ENCODE measurements at regions not wholly inside any gene's neighbourhood (a gene's known extent, or its start where the extent isn't known, plus 50 kb on each side); places are given as distances from the start of the nearest gene placed in this dataset.
A peak's percentile ranks its signal among the peaks of the same experiment; 100 is the strongest.

DNA sequence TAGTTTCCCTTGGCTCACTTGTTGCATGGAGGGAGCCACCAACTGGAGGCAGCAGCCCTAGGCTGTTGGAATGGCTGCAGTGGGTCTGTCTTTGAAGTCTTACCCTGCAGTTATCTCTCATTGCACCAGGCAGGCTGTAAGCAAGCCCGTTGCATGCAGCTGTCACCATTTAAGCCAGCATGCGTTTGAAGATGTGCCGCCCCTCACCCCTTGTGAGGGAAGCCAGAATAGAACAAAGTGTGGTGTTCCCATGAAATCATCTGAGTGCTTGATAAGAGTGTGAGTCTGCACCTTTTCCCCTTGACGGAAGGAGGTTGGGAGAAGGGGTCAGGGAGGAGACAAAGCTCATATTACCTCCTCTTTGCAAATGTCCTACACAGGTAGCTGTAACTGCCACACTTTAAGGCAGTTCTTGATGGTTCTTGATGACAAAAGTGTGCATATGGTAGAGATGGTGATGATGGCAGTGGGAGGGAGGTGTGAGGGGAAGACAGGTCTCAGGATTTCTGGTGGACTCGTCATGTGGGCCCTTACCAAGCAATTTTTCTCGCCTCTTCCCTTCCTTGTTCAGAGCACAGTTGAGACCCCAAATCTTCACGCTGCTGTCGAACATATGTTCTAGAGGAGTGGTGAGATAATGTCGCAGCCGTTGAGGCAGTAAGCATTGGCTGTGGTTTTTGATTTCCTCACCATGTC is 191.4 kb upstream of the LEF1 start:
- no peak for DNase-seq

- no peak for DNase-seq
These were observed 190.6 kb upstream of the LEF1 start for GRCh38 chr4:108359130-108359985.

- DNase-seq = peak; percentile 4
These were observed 187.3 kb upstream of the LEF1 start for GRCh38 chr4:108355902-108356535.

- no peak for DNase-seq
These were observed 186.6 kb upstream of the LEF1 start for GRCh38 chr4:108355186-108355901.

- no peak for DNase-seq
These were observed 184.1 kb upstream of the LEF1 start for GRCh38 chr4:108352664-108353308.

DNA sequence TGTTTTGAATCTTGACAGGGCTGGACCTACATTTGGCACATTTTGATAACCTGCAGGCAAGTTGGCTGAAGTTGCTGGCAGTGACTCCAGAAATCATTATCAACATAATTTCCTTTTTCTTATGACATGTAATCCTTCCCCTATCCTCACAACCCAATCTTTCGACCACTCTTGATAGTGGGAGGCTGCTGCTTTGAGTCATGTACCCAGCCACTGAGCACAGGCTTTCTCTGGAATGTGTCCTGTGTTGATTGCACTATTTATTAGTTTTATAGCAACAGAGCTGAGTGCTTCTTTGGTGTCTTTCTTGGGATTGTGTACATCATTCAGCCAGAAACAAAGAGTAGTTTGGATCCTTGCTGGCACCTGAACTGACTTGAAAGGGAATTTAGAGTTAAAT is 183.1 kb upstream of the LEF1 start:
- DNase-seq = no peak

DNA sequence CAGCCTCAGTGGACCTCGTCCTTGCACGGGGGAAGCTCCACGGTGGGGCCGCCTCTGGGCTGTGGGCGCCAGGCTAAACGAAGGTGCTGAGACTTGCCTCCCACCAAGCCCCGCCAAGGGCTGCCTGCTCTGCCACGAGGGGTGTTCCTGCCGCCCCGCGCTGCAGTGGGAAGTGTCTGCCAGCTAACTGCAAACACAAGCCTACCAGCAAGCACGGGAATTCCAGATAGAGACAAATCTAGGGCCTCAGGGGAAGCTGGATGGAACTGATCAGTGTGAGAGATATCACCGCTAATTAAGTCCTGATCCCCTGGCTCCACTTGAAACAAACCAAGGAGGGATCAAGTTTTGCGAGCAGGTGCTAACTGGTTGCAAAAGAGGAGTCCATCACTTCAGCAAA is 181.6 kb upstream of the LEF1 start:
- DNase-seq = no peak

GRCh38 chr4:108346818-108347210 is 178.1 kb upstream of the LEF1 start:
- DNase-seq = no peak

DNA sequence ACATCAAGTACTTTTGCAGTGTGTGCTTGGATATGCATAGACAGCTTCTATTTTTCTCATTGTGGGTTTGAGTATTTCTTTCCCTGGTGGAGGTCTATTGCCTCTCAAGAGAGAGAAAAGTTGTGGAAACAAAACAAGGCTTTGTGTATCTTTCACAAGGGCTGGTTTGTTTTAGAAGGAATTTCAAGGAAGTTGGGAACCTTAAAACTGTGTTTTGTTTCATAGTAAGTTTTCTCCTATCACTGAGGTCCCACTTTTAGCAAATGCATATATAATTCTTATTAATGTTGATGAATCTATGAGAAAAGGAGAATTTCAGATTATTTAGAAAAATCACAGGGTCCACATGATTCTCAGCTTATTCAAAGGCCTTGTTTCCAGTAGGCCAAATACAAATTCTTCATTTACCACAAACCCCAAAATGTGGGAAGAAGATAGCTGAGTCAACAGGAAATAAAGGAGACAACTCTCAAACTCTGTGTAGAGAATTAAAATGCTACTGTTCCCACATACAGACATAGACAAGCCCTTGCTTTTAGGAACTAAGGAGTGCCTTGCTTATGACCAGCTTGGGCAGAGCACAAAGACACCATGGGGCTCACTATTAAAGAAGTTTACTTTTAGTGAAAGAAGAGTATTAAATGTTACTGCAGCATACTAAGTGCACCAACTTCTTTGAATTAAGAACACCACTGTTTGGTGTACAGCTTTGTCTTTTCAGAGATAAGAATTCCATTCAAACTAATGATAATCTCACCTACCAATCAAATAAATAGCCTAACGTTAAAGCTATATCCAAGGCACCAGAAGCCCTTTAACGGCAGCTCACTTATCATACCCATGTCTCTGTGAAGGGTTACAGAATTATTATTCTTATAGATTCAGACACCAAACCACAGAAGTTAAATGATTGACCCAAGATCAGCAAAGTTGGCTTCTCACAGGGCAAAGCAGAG is 177.4 kb upstream of the LEF1 start:
- no peak for DNase-seq

- DNase-seq = no peak
These were observed 173.7 kb upstream of the LEF1 start for GRCh38 chr4:108342325-108342970.

DNA sequence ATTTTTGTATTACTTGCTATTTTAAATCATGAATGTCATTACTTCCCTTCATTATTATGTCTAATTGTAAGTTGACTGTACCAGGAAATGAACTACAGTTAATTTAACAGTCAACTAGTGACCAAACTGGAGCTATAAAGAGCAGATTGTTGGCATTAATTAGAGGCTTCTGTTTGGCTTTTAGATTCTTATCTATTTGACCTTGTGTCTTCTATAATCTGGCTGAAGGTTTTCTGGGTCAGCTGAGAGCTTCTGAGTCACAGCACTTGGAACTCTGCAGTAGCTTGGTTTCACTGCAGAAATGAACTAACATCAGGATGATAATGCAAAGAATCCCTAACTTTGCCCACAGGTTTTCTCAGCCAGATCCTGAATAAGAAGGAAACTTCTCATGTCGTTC is 169.2 kb upstream of the LEF1 start:
- DNase-seq = no peak

DNA sequence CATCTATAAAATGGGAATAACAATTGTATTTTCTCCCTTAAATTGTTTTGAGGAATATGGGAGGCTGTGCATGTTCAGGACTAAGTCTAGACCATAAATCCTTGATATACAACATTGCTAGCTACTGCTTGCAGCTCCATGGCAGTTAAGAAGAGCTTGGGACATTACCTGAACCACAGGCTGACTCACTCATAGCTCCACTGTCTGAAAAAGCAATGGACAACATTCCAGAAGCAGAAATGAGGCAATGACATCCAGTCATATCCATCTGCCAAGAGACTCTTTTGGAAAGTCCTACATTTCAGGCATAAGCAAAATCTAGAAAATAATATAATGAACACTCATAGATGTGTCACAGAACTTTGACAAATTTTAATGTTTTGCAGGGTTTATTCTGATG is 167.3 kb upstream of the LEF1 start:
- no peak for DNase-seq

GRCh38 chr4:108335081-108335480 is 166.3 kb upstream of the LEF1 start:
- DNase-seq = no peak

GRCh38 chr4:108334031-108334430 is 165.3 kb upstream of the LEF1 start:
- peak; percentile 25 for DNase-seq

DNA sequence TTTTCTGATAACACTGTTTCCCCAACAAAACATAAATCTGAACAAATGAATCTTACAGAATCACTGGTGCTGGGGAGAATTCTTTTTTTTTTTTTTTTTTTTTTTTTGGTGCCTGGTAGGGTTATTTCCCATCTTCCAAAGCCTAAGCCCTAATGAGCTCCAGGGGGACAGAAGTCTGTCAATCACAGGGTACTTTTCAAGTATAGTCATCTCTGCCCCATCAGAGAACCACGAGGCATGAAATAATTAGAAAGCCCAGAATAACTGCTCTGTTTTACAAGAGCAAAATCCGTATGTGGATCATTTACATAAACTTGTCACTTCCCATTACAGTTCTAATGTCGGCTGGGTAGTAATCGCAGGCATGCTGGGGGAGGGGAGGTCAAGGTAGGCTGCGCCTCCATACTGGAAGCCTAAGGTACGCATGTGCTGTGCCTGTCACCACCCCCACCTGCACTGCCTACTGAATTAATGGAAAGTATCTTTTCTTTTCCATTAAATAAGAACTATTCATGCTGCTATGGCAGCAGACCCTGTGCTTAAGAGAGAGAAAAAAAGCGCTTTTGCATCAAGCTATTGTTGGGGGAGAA is 164.7 kb upstream of the LEF1 start:
- no peak for DNase-seq

- DNase-seq = no peak
These were observed 163.3 kb upstream of the LEF1 start for GRCh38 chr4:108331905-108332632.

GRCh38 chr4:108328383-108328732 is 159.6 kb upstream of the LEF1 start:
- DNase-seq = no peak

DNA sequence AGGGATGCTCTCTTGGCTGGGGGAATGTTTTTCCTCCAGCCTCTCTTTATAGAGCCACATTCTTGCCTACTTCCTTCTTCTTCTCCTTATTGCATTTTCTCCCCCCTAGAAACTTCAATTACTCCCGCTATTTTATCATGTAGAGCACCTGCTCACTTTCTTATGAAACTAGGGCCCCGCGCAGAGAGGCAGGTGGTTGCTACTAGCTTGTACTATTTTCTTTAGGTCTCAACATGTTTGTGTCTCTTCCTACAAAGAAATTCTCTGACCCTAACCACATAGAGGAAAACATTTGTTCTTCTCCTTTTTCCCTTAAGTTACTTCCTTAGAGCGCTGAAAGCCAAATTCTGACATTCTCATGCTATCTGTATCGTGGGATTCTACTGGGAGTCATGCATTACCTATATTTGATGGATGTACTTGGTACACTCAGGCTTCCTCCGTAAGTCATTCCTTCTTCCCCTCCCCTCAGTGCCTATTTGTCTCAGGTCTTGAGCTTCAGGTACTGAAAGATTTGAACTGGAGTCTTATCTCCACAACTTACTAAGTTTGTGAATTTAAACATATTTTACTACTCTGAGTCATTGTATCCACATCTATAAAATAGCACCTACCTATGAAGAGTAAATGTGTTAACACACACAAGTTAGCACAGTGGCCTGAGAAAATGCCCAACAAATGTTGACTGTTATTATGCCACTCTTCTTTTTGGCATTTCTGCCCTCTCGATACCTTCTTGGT is 159.1 kb upstream of the LEF1 start:
- DNase-seq = no peak

DNA sequence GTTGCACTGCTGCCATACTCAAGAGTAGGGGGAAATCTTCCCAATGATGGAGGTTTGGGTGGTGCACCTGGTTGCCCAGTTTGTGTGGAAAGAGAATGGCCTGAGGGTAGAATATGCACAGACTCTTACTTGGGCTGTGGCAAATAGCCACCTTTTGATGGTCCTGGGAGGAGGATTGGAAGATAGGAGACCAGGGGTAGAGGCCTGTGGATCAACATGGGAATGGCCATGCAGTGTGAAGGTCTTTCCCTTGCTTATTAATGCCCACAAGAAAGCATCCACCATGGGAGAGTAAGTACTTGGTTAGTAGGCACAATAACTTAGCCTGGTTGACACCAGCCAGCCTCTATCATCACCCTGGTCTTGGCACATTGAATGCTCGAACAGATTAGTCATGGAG is 156.8 kb upstream of the LEF1 start:
- no peak for DNase-seq

Measured in NCI-H1092 treated with DMSO at 0.1 percent for 48 hours (cell line).